ENCODE measurements at regions not wholly inside any gene's neighbourhood (a gene's known extent, or its start where the extent isn't known, plus 50 kb on each side); places are given as distances from the start of the nearest gene placed in this dataset.

DNA sequence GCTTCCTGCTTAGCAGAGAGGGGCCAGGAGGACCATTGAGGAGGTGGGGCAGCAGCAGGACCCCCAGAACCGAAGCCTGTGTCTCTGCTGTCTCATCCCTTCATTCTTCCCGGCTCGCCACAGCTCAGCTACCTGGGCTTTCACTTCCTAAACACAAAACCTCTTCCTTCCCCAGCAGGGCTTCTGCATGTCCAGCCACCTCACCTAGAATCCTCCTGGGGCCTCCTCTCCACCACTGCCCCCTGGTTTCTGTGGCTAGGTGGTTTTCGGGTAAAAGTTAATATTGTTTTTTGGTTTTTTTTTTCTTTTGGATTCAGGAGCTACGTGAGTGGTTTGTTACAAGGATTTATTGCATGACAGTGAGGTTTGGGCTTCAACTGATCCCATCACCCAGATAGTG is 61.8 kb upstream of the PABPC3 start:
- intact Hi-C loops (cut with DNase I), result no loop called here

DNA sequence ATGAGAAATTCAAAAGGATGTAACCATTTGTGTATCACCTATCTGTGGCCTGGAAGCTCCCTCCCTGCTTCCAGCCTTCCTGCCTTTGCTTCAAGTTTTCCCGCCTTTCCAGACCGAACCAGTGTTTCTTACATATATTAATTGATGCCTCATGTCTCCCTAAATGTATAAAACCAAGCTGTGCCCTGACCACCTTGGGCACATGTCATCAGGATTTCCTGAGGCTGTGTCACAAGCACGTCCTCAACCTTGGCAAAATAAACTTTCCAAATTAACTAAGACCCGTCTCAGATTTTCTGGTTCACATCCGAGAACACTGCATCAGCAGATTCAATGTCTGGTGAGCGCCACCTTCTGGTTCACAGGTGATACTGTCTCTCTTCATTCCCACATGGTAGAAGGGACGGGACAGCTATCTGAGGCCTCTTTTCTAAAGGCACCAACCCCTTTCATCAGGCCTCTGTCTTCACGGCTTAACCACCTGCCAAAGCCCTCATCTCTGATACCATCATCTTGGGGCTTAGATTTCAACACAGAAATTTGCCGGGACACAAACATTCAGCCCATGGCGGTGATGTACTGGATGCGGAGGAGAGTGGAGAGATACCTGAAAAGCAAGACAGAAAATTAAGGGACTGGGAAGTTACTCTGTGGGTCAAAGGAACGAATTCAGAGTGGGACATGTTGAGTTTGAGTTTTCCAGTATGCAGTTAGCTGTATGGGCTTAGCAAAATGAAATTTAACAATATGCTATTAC is 58.7 kb upstream of the PABPC3 start:
- DNase-seq (no peak), ATAC-seq (peak in 2 of 4 donors; percentile 49 to 65)
- peak; percentile 54 for TF ChIP-seq CTCF (IDR thresholded peaks at IDR 0.05)
- no peaks in the 10 kb centered on the region for H3K27me3 ChIP-seq (ENCODE audit: insufficient read depth in 3 of 3, low read length in 2 of 3)
- 32 to 37% (median 34%) methylated on average over 12 of the region's 12 CpGs for WGBS, 3 donors
- intact Hi-C loops (cut with DNase I), result no loop called here
- no peak overlapping the region for H3K4me3 ChIP-seq
- no peaks in the 10 kb centered on the region for H3K36me3 ChIP-seq (ENCODE audit: insufficient read depth in 1 of 2, low read depth in 1 of 2)
- no peaks in the 10 kb centered on the region for H3K4me1 ChIP-seq
- H3K9me3 ChIP-seq, result no peaks in the 10 kb centered on the region
- H3K27ac ChIP-seq, result no peak overlapping the region

More for the DNA sequence above, 61.8 kb upstream of the PABPC3 start:
- no peaks in the 10 kb centered on the region for H3K27me3 ChIP-seq (ENCODE audit: insufficient read depth in 3 of 3, low read length in 2 of 3)
- no peaks in the 10 kb centered on the region for H3K36me3 ChIP-seq (ENCODE audit: insufficient read depth in 1 of 2, low read depth in 1 of 2)
- TF ChIP-seq CTCF (IDR thresholded peaks at IDR 0.05), result no peak
- no peaks in the 10 kb centered on the region for H3K4me1 ChIP-seq
- no peak for ATAC-seq
- no peak overlapping the region for H3K27ac ChIP-seq
- no peaks in the 10 kb centered on the region for H3K9me3 ChIP-seq
- WGBS, 3 donors, result 79 to 85% (median 83%) methylated on average over 5 of the region's 5 CpGs
- no peak overlapping the region for H3K4me3 ChIP-seq
- DNase-seq, result no peak

GRCh38 chr13:25042151-25042865 is 53.6 kb upstream of the PABPC3 start:
- intact Hi-C loops (cut with DNase I), result no loop called here
- WGBS, 3 donors, result 69 to 72% (median 72%) methylated on average over 11 of the region's 11 CpGs
- no peak for TF ChIP-seq CTCF (IDR thresholded peaks at IDR 0.05)

GRCh38 chr13:25044071-25044470 is 51.9 kb upstream of the PABPC3 start:
- no peaks in the 10 kb centered on the region for H3K4me1 ChIP-seq
- H3K36me3 ChIP-seq (ENCODE audit: insufficient read depth in 1 of 2, low read depth in 1 of 2), result no peaks in the 10 kb centered on the region
- H3K27ac ChIP-seq, result no peak overlapping the region
- TF ChIP-seq CTCF (IDR thresholded peaks at IDR 0.05), result no peak
- no peaks in the 10 kb centered on the region for H3K9me3 ChIP-seq
- H3K27me3 ChIP-seq (ENCODE audit: insufficient read depth in 3 of 3, low read length in 2 of 3), result peaks cover 0 to 36% (median 2%) of the 10 kb centered on the region in 3 donors
- DNase-seq (no peak), ATAC-seq (no peak)
- no peak overlapping the region for H3K4me3 ChIP-seq
- 66 to 82% (median 72%) methylated on average over 6 of the region's 6 CpGs for WGBS, 3 donors
- intact Hi-C loops (cut with DNase I), result no loop called here

More at GRCh38 chr13:25042151-25042865, 53.6 kb upstream of the PABPC3 start:
- H3K27ac ChIP-seq, result no peak overlapping the region
- peaks cover 0 to 22% (median 0%) of the 10 kb centered on the region in 3 donors for H3K27me3 ChIP-seq (ENCODE audit: insufficient read depth in 3 of 3, low read length in 2 of 3)
- DNase-seq, result no peak
- no peaks in the 10 kb centered on the region for H3K9me3 ChIP-seq
- H3K4me3 ChIP-seq, result no peak overlapping the region
- no peaks in the 10 kb centered on the region for H3K36me3 ChIP-seq (ENCODE audit: insufficient read depth in 1 of 2, low read depth in 1 of 2)
- no peaks in the 10 kb centered on the region for H3K4me1 ChIP-seq
- no peak for ATAC-seq

Measured in psoas muscle (tissue), 7 donors.